ENCODE measurements at regions not wholly inside any gene's neighbourhood (a gene's known extent, or its start where the extent isn't known, plus 50 kb on each side); places are given as distances from the start of the nearest gene placed in this dataset.

DNA sequence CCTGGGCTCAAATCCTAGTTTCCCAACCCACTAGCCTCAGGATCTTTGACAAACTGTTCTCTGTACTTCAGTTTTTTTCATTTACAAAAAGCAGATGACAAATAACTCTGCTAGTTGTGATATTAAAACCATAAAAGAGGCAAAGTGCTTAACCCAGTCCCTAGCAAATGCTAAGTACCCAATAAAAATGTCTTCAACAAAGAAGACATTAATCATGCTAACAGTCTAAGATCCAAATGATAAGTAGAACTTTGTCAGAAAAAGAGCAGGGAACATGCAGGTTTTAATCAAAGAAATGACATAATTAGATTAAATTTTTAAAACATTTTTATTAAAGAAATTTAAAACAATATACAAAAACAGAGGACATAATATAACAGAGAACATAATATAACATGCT, 203.0 kb upstream of the ADRA1B start:
- DNase-seq: no peak

DNA sequence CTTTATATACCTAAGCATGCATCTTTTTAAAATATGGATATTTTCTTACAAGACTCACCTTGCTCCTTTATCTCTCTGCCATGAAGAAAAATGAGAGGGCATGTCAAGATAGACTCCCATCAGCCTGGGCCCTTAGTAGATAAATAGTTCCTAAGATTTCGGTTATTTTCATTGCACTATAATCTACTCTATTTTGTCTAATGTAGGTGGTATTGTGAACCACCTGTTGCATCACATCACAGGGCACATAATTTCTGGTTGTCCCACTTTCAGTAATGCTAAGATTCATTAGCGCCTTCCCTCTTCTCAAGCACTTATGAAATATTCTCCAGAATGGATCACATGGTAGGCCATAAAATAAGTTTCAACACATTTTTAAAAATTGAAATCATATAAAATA, 202.5 kb upstream of the ADRA1B start:
- DNase-seq: no peak

DNA sequence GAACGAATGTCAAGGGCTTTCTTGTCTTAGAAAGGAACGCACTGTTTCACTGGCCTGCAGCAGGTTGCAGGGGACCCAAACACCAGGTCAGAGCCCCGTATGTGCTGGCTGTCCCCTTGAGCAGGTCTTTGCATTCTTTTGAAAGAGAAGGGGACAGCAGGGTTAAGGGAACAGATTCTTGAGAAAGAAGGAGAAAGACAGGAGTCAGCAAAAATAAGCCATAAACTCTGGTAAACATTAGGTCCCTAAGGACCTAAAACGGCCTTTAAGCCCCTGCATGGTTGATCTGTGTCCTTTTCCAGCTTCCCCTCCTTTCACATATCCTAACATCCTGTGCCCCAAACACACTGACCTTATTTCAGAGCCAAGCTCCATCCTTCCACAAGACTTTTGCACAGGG, 190.8 kb upstream of the ADRA1B start:
- DNase-seq: no peak

DNA sequence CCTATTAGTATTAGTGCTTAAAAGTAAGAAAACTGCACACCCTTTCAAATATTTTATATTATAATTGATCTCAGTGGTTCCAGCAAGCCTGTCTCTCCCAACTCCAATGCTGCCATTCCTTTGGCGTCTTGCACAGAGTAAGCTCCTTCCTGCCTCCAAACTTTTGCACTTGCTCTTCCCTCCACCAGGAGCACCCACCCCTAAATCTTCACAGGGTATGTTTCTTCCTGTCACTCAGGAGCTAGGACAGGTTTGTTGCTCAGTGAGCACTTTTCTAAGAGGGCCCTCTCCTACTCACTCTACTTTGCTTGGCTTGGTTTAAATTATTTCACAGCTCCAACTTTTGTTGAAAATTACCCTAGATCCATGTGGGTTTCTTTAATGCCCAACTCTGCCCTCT, 189.1 kb upstream of the ADRA1B start:
- no peak for DNase-seq

DNA sequence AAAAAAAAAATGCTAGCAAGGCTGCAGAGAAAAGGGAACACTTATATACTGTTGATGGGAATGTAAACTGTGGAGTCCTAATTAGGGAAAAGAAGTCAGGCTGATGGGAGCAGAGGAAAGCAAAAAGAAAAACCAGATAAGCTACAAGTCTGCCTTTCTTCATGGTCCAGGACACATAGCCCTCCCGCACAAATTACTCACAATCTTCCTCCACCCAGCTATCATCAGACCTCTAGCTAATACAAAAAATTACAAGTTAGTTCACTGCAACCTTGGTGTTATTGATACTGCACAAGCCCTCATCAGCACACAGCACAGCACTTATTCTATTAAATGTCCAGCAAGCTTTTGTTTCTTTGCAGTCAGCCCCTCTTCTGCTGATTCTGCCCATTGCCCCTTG, 186.0 kb upstream of the ADRA1B start:
- DNase-seq: no peak

DNA sequence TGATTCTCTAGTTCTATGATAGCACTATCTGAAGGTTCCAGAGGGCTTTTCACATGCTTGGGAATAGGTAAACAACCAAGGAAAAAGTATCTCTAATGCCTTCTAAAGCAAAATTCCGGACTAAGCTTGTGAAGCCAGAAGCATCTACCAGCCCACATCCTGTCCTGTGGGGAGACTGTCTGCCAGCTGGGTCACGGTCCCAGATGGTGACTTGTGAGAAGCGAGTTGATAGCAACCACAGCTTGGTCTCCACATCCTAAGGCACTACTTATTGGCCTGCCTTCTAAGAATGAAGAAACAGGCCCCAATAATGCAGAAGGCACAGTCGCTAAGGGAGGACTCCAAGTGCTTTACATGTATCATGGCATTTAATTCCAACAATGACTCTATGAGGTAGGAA, 184.1 kb upstream of the ADRA1B start:
- peak in 1 of 2 donors; percentile 3 for DNase-seq

DNA sequence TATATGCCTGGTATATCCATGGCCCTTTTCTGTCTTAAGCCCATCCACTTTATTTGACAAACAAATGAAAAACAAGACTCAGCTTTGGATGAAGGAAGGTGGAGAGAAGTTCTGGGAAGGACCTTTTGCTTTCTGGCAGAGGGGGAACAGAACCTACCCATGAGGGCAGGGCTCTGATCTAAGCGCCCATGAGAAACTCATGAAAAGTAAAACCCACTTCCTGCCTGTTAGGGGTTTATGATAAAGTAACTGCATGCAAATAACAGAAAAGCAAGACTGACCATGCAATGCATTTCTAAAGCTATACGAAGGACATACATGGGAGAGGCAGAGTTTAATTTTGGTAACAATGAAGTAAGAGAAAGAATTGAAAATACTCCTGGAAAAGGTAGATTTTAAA, 181.9 kb upstream of the ADRA1B start:
- no peak for DNase-seq

DNA sequence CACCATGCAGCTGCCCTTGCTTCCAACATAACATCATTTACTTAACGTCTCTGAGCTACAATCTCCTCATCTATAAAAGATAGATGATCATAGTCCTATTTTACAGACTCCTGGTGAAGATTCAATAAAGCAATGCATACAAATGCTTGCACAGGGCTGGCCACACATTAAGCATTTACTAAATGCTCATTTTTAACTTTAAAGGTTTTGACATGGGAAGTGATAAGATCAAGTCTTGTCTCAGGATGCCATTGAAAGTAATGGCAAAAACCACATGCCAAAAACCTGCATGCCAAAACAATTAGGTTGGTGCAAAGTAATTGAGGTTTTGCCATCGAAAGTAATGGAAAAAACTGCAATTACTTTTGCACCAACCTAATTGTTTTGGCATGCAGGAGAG, 181.2 kb upstream of the ADRA1B start:
- no peak for DNase-seq

DNA sequence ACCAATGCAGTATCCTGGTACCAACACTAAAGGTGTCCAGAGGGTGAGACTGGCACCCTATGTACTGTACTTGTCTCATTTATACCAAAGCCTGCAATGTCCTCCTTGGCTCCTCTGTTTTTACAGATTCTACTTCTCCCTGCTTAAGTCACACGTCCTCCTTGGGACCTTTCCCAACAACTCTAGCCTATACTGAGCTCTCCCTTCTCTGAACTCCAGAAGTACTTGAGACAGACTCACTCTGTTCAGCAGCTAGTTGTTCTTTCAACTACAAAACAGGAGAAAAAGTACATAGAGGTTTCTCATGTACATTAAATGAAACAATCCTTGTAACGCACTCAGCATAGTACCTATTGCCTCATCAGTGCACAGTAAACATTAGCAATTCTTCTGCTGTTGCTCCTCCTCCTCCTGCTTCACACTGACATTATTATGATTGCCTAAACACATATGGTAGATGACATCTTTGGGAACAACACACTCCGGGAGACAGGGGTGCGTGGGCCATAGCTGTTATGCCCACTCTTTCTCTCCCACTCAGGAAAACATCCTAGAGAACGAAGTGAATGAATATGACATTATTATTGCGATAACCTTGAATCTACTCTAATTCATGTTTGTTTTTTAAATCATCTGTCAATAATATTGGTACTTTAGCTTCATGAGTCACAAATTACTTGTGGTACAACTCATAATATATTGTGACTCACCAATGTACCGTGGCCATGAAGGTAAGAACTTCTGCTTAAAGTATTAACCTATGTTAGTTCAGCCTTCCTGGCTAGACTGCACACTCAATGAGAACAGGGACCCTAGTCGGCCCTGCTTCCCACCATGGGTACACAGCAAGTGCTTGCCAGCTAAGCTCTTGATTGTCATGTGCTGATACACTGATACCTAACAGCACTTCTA, 180.3 kb upstream of the ADRA1B start:
- DNase-seq: no peak

DNA sequence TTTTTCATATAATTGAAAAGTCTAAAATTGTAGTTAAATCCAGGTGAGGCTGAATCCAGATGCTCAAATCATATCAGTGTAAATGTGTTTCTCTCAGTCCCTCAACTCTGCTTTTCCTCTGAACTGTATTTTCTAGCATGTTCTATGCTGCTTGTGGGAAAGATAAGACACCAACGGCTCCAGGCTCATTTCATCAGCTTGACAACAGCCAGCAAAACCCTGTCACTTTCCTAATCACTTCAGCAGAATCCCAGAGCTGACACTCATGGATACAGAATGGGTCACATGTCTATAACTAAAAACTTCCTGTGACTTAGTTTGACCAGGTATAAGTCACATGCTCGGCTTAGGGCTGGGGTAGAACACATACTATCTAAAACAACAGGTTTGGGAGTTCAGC, 179.4 kb upstream of the ADRA1B start:
- no peak for DNase-seq

DNA sequence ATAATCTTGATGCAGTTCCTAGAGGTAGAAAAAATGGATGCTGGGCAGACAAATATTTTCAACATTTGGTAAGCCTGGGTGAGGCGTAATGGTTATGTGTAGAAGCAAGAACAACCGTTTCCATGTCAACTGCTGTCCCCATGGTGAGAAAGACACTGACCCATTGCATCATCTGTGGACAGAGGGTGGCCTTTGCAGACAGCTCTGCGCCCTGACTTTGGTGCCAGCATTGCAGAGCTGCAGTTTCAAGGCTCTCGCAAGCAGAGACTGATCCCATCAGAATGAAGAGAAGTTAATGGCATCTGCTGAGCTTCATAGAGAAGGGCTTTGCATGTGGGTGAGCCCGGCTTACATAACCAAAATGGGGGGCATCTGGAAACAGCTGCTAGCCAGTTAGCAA, 179.0 kb upstream of the ADRA1B start:
- no peak for DNase-seq

DNA sequence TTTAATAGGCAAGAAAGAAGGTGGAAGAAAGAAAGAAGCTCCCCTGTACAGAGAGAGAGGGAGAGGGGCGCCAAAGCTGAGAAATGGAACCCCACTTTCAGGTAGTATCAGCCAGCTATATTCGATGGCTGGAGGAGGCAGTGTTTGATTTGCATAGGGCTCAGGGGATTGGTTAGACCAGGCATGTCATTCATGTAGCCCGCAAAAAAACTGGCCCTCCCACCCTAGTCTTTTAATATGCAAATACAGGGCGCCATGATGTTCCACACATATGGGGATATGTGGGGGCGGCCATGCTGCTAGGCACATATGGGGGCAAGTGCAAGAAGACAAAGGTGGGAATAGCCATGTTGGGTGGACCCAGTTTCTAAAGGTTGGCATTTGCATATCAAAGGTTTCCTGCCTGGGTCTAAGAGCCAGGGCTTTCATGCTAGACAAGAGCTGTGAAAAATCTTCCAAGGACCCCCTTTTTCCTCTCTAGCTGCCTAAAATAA, 174.4 kb upstream of the ADRA1B start:
- no peak for DNase-seq

DNA sequence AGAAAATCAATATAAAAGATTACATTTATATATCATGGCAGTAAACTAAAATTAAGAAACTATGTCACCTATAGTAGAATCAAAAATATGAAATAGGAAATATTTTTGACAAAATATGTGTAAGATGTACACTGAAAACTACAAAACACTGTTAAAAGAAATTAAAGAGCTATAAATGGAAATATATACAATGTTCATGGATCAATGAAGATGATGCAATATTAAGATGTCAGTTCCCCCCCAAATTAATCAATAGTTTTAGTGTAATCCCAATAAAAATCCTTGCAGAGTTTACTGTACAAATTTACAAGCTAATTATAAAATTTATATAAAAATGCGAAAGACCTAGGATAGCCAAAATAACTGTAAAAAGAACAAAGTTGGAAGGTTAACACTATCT, 173.0 kb upstream of the ADRA1B start:
- no peak for DNase-seq

DNA sequence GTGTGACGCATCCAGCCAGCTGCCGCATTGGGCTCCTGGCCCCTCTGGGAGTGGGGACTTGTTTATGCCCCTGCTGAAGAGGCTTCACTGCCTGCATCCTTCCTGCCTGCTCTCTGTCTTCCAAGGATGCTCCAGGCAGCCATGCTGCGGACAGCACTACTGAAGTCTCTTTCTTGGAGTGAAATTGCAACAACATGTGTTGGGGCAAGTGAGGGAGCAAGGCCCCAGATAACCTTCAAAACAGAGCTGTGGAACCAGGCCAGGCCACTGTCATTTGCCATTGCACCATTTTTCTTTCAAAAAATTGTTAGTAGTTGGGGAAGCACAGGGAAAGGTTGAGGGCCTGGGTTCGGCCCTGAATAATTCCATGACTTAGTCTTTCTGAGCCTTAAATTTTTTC, 169.6 kb upstream of the ADRA1B start:
- DNase-seq: no peak

DNA sequence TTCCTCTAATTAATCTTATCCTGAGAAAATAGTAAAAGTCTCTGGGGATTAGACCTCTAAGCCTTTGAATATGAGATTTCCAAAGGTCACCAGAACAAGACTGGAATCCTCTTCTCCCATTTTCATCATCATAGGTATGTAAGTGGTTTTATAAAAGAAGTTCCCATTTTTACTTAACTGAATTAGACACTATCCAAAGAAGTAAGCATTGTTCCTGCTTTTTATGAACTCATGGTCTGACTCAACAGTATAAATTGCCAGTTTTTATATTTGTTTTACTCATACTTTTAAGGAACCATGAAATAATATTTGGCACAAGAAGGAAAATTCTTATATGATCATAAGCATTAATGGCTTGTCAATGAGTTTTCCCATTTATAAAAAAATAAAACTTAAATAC, 167.1 kb upstream of the ADRA1B start:
- no peak for DNase-seq

DNA sequence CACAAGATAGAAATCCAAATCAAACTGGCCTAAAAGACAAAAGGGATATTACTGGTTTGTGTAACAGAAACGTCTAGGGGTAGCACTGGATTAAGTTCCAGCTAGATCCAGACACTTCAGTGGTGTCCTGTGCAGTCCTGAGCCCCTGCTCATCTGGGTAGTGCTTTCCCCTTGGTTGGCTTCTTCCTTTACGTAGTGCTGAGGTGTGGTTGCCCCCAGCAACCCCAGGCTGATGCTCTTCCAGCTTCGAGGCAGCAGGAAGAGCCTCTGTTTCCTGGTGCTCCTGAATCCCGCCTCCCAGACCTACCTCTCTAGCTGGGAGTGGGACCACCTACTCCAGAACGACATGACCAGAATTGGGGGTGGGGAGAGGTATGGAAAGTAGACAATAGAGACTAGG, 166.1 kb upstream of the ADRA1B start:
- no peak for DNase-seq

DNA sequence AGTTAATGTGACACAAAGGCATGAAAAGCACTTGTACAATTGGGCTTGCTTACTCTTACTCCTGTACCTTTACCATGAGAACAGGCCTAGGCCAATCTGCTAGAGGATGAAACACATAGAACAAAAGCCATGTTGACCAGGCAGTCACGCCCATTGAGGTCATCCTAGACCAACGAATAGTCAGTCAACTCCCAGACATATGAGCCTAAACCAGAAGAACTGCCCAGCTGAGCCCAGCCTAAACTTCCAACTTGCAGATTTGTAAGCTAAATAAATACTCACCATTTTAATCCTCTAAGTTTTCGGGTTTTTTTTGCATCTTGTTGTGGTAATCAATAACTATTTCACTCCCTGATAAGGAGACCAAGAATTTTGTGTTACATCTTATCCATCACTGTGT, 164.8 kb upstream of the ADRA1B start:
- no peak for DNase-seq

DNA sequence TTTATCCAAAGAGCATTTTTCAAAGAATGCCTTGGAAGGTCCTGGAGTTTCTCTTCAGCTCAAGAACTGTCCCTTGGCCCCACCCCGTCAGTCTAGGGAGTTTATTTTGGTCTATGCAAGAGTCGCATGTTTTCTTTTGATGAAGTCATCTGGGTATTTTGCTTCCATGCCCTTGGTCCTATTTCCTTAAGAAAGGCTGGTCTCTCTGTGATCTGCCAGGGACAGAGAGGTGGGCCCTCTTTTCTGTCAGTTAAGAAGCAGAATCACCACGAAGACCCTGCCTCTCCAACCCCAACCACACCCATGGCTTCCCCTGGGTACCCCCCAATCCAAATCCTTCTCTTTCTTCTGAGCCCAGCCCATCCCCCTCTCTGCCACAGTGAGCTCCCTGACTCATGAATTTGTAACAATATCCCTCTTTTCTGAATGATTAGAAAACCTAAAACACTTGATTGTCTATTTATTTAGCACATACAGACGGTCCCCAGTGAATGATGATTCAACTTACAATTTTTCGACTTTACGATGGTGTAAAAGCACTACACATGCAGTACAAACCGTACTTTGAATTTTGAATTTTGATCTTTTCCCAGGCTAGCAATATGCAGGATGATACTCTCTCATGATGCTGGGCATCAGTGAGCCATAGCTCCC, 163.5 kb upstream of the ADRA1B start:
- no peak for DNase-seq

DNA sequence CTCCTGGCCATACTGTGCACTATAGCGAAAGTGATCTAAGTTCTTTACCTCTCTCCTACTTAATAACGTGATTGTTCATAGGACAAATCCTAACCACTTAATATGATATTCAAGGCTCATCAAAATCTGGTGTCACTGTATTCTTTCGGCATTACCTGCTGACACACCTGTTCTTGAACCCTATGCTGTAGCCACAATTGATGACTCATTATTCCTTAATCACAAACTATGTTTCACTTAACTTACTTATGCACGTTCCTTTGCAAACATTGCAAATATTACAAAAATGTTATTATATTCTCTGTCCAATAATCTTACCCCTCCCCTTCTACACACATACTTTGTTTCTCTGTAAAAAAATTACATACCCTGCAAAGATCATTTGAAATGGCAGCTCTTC, 158.1 kb upstream of the ADRA1B start:
- DNase-seq: no peak

DNA sequence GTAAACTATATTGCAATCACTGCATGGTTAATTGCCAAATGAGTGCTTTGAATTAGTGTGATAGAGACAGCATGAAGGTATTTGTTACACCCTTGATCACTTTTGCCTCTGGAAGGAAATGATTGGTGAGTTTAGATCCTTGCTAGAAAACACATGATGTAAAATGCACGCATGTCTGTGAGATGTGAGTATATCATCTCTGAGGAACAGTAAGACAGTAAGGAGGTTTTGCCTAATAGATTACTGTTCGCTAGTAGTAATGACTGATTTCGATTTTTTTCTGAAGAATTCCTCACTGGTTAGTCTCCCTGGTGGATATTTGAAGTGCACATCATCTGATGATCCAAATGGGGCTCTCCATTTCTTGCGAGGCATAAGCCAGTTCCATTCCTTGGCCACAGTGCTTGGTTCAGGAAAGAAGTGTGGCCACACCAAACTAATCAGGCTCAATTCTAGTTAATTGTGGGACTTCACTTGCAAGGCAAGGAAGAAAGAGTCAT, 156.4 kb upstream of the ADRA1B start:
- DNase-seq: no peak

DNA sequence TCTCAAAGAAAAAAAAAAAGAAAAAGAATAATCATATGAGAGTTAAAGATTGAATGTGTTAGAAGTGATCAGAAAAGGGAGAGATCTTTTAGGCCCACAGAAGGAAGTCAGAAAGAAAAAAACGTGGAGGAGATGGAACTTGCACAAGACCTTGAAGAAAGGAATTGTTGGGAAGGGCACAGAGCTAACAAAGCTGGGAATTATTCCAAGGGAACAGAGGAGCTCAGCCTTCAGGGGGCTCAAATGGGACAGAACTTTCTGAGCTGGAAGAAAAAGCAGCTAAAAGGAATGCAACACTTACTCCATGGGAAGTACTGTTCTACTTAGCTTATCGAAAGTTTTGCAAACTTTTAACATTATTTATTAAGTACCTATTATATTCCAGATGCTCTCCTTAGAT, 153.4 kb upstream of the ADRA1B start:
- DNase-seq: no peak

DNA sequence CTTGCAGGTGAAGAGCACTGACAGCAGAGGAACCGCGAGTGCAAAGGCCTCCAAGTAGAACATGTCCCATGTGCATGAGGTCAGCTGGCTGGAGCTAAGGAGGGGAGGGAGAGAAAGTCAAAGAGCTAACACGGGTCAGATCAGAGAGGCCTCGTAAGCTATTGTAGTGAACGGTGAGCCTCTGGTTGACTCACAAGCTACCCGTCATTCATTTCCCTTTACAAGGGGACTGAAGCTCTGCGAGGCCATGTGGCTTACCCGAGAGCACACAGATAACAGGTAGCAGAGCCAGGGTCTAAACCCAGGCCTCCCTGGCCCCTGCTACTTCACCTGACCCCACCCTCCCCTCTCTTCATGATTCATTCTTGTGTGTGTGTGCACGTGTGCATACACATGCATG, 152.7 kb upstream of the ADRA1B start:
- DNase-seq: no peak

DNA sequence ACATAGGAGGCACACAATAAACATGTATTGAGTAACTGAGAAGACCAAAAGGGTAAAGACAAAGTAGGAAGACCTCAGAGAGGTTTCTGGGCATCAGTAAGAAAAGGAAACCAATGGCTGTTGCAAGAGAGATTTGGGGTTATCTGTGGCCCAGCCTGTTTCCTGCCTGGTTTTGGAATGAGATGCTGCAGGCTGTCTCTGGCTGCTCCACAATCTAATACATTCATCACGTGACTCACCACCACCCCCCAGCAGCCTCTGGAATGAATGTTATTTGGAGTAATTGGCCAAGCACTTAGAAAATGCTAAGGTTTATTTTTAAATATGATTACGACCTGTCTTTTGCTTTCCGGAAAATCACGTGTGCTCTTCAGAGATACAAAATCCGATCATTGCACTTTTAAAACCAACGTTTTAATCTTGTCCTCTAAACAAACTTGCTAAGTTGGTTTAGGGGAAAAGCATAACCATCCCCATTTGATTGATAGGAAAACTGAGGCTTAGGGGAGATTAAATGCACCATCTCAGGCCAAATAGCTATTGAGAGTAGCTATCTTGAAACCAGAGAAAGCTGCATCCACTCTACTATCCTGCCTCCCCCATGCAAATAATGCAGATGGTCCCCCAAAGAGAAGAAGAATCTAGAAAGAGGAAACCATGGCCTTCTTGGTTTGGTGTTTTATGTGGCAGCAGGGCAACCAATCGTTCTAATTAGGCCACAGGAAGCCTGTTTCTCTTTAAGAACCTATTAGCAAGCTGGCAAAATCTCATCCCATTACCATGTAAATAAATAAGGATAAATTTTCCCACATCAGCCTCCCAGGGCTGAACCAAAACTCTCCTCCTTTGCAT, 151.8 kb upstream of the ADRA1B start:
- DNase-seq: no peak

DNA sequence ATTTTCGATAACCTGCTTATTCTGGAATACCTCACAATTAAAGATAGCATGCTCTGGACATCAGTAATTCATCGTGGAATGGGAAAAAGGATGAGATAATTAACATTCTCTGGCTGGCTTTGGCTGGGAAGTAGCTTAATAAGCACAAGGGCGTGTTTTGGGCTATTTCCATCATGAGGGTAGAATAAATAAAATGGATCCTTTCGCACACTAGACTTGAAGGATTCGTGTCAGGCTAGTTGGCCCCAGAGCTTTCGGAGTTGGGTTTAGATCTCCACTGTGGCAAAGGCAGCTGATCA, 151.2 kb upstream of the ADRA1B start:
- DNase-seq: no peak
